ENCODE measurements at regions not wholly inside any gene's neighbourhood (a gene's known extent, or its start where the extent isn't known, plus 50 kb on each side); places are given as distances from the start of the nearest gene placed in this dataset.

DNA sequence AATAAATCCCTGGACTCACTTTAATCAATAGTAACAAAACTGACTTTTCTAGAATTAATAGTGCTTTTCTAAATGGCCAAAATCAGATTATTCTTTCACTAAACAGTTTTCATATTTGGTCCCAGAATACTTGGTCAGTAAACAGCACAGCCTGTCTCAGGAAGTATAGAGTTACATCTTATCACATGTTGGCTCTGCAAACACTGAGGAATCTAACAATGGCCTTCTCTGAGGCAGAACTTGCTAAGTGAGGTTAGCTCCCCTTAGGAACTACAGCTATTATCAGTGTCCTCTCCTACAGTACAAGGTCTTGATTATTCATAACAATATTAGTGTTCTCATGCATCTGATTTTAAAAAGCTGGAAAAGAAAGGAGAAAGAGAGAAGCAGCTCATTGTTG, 1622.8 kb downstream of the HACE1 start:
- no peak for DNase-seq

DNA sequence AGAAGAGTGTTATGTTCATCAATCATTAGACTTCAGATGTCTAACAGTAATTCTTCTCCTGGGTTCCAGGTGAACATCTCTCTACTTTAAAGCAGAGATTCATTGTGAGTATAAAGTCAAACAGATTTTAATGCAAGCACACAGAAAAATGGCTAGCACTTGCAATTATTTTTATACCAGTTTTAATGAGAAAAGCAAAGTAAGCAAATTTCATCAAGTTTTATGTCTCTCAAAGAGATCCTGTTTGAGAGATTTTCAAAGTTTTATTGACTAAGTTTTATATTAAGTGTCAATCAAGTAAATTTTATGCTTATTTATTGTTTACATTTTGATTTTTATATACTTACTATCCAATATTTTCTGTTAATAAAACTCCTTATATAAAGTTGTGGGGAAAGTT, 1628.5 kb downstream of the HACE1 start:
- no peak for DNase-seq

DNA sequence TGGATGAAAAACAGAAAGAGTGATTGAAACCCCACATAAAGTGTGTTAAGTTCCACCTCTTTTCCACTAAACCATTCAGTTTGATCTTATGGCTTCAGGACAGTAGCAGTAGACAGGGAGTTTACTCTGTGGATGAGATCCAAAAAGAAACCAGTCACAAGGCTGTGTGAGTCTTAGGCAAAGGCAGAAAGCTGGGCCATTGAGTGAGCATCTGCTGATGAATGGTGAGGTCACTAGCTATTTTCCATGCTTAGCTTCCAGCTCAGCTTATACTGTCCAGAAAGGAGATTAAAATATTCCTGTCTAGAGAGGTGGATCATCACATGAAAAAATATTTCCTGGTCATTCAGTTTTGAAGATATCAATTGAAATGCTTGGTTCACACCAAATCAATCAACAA, 1643.9 kb downstream of the HACE1 start:
- no peak for DNase-seq

DNA sequence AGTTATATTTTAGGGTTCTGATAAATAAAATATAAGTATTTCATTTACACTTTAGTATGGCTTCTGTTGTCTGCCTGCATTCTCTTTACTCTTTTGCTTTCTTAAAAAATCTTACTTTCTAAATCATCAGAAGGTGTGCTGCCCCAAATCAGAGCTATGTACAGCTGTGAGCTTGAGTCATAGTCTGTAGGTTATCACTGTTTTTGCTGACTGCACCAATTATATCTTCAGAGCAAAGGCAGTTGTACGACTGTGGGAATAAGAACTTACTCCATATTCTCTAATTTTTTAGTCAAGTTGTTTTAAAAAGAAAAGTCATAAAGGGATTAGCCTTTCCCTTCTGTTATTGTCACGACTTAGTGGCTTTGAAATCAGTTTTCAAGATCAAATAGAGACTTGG, 1649.0 kb downstream of the HACE1 start:
- DNase-seq = no peak

DNA sequence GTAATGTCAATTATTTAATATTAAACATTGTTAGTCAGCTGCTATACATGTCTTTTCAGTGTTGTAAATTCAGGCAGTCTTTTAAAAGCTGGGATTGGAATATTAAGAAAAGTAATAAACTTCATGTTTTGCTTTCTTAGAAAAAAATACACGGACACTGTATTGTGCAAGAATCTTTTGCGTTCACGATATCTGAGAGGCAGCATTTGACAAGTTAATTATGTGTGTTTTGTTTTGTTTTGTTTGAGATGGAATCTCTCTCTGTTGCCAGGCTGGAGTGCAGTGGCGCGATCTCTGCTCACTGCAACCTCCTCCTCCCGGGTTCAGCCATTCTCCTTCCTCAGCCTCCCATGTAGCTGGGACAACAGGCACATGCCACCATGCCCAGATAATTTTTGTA, 1661.3 kb downstream of the HACE1 start:
- no peak for DNase-seq

DNA sequence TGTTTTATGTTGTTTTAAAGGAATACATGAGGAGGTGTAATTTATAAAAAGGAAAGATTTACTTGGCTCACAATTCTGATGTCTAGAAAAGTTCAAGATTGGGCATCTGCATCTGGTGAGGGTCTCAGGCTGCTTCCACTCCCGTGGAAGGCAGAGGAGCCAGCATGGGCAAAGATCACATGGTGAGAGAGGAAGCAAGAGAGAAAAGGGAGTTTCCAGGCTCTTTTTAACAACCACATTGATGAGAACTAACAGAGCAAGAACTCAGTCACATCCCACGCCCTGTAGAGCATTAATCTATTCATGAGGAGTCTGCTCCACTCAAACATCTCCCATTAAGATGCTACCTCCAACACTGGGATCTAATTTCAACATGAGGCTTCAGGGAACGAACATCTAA, 1666.3 kb downstream of the HACE1 start:
- DNase-seq = no peak

DNA sequence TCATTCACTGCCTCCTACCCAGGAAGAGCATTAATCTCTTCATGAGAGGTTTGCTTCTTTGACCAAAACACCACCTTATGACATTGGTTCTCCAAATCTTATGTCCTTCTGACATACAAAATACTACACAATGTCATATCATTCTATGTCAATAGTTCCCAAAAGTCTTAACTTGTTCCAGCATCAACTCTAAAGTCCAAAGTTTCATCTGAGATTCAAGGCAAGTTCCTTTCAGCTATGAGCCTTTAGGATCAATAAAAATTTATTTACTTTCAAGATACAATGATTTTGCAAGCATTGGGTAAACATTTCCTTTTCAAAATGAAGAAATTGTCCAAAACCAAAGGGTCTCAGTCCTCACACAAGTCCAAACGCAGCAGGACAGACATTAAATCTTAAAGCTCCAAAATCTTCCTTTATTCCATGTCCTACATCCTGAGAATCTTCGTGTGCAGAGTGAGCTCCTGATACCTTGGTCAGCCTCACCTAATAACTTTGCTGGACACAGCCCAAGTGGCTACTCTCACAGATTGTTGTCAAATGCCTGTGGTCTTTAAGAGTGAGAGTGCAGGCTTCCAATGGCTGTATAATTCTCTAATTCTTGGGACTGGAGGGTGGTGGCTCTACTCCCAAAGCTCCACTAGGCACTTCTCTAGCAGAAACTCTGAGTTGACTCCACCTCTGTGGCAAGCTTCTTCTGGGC, 1668.2 kb downstream of the HACE1 start:
- no peak for DNase-seq

DNA sequence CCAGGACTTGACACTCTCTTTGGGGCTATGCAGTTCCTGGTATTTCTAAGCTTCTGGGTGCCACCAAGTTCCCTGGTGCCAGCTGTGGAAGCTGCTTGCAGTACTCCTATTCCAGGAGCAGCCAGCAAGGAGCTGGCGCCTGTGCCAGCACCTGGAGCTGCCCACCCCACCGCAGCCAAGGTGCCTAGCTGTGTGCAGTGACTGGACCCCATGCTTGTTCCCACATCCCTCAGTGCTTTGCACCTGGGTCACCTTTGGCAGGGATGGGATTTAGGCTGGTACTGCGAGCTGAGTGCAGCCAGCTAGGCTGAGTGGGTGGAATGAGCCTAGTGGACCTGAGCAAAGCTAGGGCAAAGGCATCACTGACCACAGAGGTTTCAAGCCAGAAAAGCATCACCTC, 1674.9 kb downstream of the HACE1 start:
- DNase-seq = no peak

DNA sequence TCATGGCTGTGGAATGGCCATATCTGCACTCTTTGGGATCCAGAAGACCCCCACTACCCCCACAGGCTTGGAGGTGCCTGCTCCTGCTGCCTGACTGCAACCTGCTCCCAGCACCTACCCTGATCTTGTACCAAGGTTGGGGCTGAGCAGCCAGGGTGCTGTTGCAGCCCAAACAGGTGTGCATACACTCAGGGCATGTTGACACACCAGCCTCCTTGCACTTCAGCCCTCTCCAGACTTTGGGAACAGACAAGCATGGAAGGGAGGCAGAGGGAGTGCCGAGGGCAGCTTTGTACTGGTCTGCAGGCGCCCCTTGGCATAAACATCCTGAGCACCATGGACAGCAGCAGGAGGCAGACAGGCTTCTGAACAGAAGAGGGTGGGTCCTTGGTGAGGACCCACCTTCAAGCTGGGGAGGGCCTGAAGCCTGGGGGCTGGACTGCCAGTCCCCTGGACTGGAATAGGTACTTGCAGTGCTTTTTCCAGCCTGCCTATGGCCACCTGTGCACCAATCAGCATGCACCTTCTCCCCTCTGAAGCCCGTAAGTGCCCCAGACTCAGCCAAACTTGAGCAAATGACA, 1675.8 kb downstream of the HACE1 start:
- DNase-seq = no peak

DNA sequence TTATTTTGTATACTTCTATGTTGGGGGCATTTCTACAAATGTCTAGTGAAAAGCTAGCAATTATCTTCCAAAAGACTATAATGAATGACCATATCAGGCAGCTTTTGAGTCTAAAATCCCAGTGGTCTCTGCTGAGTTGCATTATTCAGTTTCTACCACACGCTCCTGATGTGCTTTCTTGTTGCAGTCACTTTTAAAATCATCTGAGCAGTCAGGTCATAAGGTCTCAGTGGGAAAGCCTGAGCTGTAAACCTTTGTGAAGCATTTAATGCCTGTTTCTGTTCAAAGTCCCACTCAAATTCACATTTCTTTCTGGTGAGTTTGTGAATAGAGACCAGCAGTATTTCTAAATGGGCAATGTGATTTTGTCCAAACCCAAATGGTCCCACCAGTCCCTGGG, 1681.5 kb downstream of the HACE1 start:
- no peak for DNase-seq

DNA sequence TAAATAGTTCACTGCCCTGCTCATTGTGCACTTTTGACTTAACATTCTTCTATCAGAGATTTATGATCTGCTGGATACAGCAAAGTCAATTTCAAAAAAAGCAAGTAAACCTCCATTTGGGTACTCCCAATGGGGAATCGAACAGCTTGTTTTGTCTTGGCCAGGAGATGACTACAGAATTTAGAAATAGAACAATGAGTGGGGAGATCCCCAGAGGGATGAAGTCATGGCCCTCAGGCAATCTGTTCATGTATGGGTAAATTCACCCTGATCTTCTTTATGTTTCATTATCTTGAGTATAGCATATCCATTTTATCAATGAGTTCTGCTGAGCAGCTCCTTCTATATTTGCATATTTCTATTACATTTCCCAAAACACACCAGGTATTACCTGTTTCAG, 1681.9 kb downstream of the HACE1 start:
- DNase-seq = no peak

DNA sequence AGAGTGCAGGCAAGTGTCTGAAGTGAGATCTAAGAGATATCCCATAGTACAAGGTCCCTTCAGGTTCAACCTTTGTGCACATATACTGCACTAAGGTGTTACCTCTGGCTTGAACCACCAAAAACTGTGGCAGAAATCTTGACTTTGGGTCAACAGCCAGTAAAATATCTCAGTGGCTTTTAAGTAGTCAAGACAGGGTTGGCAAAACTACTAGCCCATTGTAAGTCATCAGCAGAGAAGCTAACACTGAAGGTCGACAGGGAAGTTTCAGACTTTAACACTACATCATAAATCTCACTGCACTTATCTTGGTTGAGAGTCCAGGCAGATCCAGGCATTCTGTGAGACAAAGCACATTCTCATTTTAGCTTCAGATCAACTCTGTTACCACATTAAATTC, 1684.7 kb downstream of the HACE1 start:
- no peak for DNase-seq

DNA sequence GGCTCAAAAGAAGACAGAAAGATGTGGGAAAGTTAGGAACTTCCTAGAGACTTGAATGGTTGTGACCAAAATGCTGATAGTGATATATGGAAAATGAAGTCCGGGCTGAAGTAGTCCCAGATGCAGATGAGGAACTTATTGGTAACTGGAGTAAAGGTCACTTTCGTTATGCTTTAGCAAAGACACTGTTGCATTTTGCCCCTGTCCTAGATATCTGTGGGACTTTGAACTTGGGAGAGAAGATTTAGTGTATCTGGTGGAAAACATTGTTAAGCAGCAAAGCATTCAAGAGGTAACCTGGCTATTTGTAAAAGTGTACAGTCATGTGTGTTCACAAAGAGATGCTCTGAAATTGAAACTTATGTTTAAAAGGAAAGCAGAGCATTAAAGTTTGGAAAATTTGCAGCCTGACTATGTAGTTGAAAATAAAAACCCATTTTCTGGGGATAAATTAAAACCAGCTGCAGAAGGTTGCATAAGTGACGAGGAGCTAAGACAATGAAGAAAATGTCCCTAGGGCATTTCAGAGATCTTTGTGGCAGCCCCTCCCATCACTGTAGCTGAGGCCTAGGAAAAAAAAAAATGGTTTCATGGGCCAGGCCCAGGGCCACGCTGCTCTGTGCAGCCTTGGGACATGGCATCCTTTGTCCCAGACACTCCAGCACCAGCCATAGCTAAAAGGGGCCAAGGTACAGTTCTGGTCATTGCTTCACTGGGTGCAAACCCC, 1692.2 kb downstream of the HACE1 start:
- DNase-seq = no peak

DNA sequence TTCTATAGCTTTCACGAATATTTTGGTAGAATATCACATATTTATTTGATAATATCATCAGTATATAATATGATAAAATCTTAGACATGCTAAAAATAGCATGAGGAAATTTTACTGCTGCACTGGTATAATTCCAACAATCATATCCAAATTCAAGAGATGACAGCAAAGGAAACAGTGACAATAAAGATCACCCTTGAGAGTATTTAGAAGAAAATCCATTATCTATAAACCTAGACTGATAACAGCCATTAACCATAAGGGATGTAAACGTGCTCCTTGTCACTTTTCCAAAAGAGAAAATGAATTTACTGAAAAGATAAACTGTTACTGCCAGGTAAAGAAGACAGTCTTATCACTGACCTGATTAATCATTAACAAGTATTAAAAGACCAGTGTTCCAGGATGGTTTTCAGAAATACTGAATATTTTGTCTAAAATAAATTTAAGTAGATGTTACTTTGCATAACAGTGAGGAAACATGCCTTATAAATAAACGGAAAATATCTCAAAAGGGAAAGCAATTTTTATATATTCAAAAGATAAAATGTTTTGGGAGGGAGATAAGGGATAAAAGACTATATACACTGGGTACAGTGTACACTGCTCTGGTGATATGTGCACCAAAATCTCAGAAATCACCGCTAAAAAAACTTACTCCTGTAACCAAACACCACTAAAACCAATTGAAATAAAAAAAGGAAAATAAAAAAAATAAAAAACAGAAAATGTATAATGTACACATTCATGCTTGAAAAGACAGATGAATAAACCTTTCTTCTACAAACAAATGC, 1704.7 kb downstream of the HACE1 start:
- DNase-seq = no peak

DNA sequence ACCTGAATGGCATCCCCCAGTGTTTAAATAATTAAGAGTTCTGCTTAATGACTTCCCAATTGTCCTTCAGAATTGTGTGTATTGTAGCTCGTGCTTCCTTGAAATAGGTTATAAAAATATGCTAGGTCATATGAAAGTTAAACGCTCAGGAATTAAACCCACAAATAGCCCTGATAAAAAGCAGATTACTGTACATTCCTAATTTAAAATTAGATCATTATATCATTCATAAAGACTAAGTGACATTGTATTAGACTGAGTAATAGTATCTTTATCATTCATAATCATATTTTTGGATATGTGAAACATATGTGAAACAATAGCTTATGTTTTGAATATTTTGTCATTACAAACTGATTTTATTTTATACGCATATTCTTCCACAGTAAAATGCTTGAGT, 1706.7 kb downstream of the HACE1 start:
- DNase-seq = no peak

DNA sequence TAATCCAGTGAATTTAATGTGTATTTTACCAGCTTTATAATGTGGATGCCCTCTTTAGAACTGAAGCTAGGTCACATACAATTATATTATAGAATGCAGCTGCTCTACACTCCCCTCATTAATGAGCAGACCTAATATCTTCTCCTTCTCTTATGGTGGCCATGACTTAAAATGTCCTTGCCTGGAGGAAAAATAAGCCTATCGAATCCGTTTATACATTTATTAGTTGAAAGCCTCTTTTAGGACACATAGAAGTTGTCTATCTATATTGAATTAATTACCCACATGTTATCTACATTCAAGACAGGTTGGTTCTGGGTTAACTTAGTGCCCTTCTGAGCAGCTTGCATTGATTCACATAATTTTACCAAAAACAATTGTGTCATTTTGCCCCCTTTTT, 1716.8 kb downstream of the HACE1 start:
- DNase-seq = no peak

DNA sequence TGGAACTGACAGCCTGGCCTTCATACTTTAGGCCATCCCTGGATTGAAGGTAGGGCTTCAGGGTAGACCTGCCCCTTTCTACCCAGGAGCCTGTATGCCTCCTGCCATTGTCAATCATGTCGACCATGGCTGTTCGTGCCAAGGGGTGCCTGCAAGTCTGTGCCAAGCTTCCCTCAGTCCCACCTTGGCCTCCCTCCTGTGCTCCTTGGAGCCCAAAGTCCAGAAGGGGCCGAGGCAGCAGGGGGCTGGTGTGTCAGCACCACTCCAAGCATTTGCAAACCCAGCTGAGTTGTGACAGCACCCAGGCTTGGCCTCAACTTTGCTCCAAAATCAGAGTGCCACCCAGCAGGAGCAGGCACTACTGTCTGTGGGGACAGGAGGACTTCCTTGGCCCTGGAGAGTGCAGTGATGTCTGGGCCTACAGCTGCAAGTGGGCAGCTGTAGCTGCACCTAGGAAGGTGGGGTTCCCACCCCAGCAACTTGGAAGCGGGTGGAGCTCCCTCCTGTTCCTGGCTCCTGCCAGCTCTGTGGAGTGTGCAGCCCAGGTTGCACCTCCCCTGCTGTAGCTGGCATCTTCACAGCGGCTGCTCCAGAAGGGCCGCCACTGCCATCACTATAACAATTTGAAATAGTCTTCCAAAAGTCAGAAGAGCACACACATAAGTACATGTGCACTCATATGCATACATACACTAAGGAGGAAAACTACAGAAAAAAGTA, 1719.3 kb downstream of the HACE1 start:
- DNase-seq = no peak

DNA sequence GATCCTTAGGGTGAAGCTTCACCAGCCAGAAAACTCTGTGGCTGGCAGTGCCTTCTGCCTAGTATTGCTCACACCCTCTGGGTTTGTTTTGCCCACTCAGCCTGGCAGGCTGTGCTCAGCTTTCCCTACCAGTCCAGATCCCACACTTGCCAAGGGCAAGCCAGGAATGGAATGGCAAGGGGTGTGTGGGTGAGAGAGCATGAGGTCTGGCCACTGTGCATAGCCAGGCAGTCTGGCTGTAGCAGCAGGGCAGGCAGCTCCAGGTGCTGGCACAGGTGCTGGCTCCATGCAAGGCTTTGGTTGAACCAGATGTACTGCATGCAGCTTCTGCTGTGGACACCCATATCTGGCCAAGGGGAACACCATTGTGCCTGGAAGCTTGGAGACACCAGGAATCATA, 1720.3 kb downstream of the HACE1 start:
- DNase-seq = no peak

DNA sequence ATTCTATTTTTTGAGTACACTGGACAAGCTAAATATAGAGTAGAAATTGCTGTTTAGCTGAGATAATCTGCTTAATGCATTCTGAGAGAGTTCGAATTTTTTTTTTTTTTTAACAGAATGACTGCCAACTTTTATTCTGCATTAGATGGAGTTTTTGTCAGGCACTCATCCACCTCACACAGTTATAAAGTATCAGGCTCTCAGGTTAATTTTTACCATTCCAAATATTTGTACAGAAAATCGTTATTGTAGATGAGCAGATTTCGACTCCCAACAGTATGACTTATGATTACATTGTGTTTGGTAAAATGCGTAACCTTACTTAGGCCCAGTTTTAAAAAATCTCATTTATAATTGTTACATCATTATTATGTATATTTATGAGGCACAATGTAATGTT, 1731.0 kb downstream of the GRIK2 start:
- no peak for DNase-seq

DNA sequence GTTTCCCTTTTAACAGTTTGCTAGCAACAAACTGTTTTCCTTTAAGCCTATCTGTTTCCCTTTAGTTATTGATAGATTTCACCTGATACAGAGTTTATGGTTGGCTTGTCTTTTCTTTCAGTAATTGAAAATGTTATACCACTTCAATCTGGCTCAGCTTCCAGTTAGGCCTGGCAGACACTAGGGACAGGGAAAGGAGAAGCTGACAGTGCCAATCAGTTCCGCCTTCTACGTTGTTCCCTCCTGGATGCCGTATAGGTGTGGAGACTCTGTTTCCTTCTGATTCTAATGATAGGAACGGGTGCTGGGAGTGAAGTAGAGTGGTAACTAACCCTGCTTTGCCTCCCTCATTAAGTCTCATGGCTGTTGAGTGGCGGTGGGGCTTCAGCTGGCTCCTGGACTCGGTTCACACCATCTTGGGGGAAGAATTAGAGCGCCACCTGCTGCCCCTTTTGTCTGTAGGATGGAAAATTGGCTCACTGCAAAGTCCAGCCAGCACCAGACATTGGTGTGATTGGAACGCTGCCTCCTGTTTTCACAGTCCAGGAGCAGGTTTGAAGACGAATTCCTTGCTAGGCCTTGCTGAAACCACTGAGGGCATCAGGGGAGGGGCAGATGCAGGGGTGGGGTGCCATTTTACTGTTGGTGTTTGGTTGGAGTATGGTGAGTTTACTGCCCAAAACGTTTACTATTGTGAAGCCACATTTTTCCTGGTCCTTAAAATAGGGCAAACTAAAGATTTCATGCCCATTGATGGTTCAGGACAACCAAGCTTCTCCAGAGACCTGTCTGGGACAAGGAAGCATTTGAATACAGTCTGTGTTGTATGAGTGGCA, 1729.5 kb downstream of the GRIK2 start:
- peak; percentile 61 for DNase-seq

DNA sequence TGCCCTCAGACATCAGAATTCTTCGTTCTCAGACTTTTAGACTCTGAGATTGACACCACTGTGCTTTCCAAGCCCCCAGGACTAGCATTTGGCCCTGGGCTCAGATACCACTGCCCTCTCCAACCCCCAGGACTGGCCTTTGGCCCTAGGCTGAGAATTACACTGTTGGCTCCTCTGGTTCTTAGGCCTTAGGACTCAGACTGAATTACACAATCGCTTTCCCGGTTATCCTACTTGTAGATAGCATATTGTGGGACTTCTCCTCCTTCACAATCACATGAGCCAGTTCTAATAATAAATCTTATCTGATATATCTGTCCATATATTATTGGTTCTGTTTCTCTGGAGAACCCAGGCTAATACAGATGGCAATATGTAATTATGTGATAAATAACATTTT, 1725.5 kb downstream of the GRIK2 start:
- DNase-seq = no peak

DNA sequence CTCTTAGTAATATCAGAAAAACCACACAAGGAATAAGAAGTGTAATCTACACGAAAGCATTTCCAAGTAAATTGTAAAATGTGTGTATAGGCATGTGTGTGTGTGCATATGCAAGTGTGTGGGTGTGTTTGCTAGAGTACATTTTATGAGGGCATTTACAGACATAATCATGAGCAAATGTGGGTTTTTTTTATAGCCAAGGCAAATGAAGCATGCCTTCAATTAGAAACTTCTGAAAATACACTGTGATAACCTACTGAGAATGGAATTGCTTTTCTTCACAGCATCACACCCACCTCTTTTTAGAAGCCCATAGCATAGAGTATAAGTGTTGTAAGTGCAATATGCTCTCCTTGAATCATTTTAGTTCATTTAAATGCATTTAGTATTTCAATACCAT, 1721.1 kb downstream of the GRIK2 start:
- DNase-seq = no peak

Data from hematopoietic multipotent progenitor cell treated with erythropoietin and hydrocortisone succinate and interleukin-3 and kit ligand, for 6 days (in vitro differentiated cells).